Lower leg skin (tissue), 4 donors: ENCODE measurements at regions not wholly inside any gene's neighbourhood (a gene's known extent, or its start where the extent isn't known, plus 50 kb on each side); places are given as distances from the start of the nearest gene placed in this dataset.
"Not testable (repeated sequence)": the region's sequence is repeated elsewhere in the genome, so short reads cannot be mapped to it uniquely, and the experiment has no call there.

Experiments used
- DNase-seq, 2 donors: peaks; one replicate each; pipeline ENCODE4 v3.0.0-alpha.2; 2019; ENCODE audit warnings: low spot score in 2 of 2
- H3K4me3 ChIP-seq: fragments of 200-600 bp; sonication (generic); 2 replicates; pipeline ENCODE4 v1.5.1; 2017; ENCODE audit warnings: mild to moderate bottlenecking, low read depth; ENCODE audit not compliant: poor library complexity, severe bottlenecking
- CTCF ChIP-seq, 3 donors: fragments of 450-650 bp; IDR thresholded peaks; one replicate each; pipeline ENCODE4 v1.5.1; 2016; ENCODE audit warnings: antibody characterized with exemption in 3 of 3, mild to moderate bottlenecking in 3 of 3, moderate library complexity in 2 of 3
- POLR2A ChIP-seq, 2 donors: fragments of 450-650 bp; IDR thresholded peaks; one replicate each; pipeline ENCODE4 v1.6.1; 2016 to 2017; ENCODE audit warnings: antibody characterized with exemption in 2 of 2, mild to moderate bottlenecking in 1 of 2, moderate library complexity in 1 of 2
- WGBS, 2 donors: methylation state at CpG; one replicate each; pipeline ENCODE4 v1.1.5; 2018; 5-methylcytosine and 5-hydroxymethylcytosine counted together
- intact Hi-C: fragments of 100-400 bp; cut with DNase I; formaldehyde crosslinking; loops from one replicate; pipeline ENCODE4 v1.15.0; 2023; ENCODE audit warnings: low total_unique reads

- no peak overlapping the region for H3K4me3 ChIP-seq
- intact Hi-C loops: no loop called here
- TF ChIP-seq CTCF (IDR thresholded peaks at IDR 0.05): no peak
- no peak for TF ChIP-seq POLR2A (IDR thresholded peaks at IDR 0.05)
- 82 to 87% methylated on average over 7 of the region's 7 CpGs for WGBS, 2 donors
- no peak for DNase-seq
These were observed 247.6 kb upstream of the PROK2 start for GRCh38 chr3:72032441-72033135.

GRCh38 chr3:72031581-72031980, 246.6 kb upstream of the PROK2 start:
- intact Hi-C loops: no loop called here
- DNase-seq: peak in 1 of 2 donors; percentile 29
- TF ChIP-seq POLR2A (IDR thresholded peaks at IDR 0.05) (no peak), CTCF (IDR thresholded peaks at IDR 0.05) (no peak)
- WGBS, 2 donors: 61 to 74% methylated on average over 3 of the region's 3 CpGs
- H3K4me3 ChIP-seq: no peak overlapping the region

- intact Hi-C loops, DNase-seq, H3K4me3 ChIP-seq: not testable (repeated sequence)
- WGBS, 2 donors: 81 to 91% methylated on average over 7 of the region's 7 CpGs
These were observed 245.3 kb upstream of the PROK2 start for GRCh38 chr3:72030296-72030695.

- DNase-seq, intact Hi-C loops, H3K4me3 ChIP-seq: not testable (repeated sequence)
- WGBS, 2 donors: 70 to 77% methylated on average over 8 of the region's 8 CpGs
These were observed 243.8 kb upstream of the PROK2 start for GRCh38 chr3:72028726-72029125.

GRCh38 chr3:72028307-72028706, 243.4 kb upstream of the PROK2 start:
- 97 to 99% methylated on average over 8 of the region's 8 CpGs for WGBS, 2 donors
- DNase-seq, intact Hi-C loops, H3K4me3 ChIP-seq: not testable (repeated sequence)

GRCh38 chr3:72027728-72028127, 242.8 kb upstream of the PROK2 start:
- H3K4me3 ChIP-seq, DNase-seq, intact Hi-C loops: not testable (repeated sequence)
- 93 to 94% methylated on average over 2 of the region's 2 CpGs for WGBS, 2 donors

- no peak for TF ChIP-seq CTCF (IDR thresholded peaks at IDR 0.05)
- WGBS, 2 donors: 95 to 96% methylated on average over 5 of the region's 5 CpGs
- DNase-seq: no peak
- intact Hi-C loops: no loop called here
- no peak overlapping the region for H3K4me3 ChIP-seq
These were observed 237.1 kb upstream of the PROK2 start for GRCh38 chr3:72022027-72022426.

GRCh38 chr3:72021531-72021930, 236.6 kb upstream of the PROK2 start:
- intact Hi-C loops: no loop called here
- H3K4me3 ChIP-seq: no peak overlapping the region
- no peak for DNase-seq
- 97% methylated on average over 1 of the region's 1 CpG for WGBS, 2 donors
- TF ChIP-seq CTCF (IDR thresholded peaks at IDR 0.05) (no peak), POLR2A (IDR thresholded peaks at IDR 0.05) (no peak)
